MCF 10A (cell line): ENCODE measurements at regions not wholly inside any gene's neighbourhood (a gene's known extent, or its start where the extent isn't known, plus 50 kb on each side); places are given as distances from the start of the nearest gene placed in this dataset.

Experiments
- BruUV-seq: library from RNA; stranded (reverse); fragments of 400-500 nt; replicated peaks from 2 replicates; lab custom pipeline; 2021; lab: Mats Ljungman, UMichigan
- CTCF ChIA-PET: fragments of 300-600 bp; sonication (Branson Sonifier 250); formaldehyde crosslinking; extraction: SDS; loops from one replicate; lab custom pipeline; 2021; ENCODE audit warnings: antibody characterized with exemption, inconsistent platforms; lab: Yijun Ruan, JAX
- POLR2A ChIA-PET: fragments of 300-600, 350-650 bp; sonication (Branson Sonifier 250); formaldehyde crosslinking; extraction: SDS; loops from one replicate; lab custom pipeline; 2020; ENCODE audit warnings: antibody characterized with exemption, inconsistent platforms; lab: Yijun Ruan, JAX
- DNase-seq: peaks from one replicate; pipeline ENCODE4 v3.0.0-alpha.2; 2018; ENCODE audit not compliant: unreplicated experiment
- H3K27ac Mint-ChIP-seq: one replicate; pipeline ENCODE4 v1.8.0; 2022; ENCODE audit warnings: mild to moderate bottlenecking, low read depth, mixed read lengths; ENCODE audit not compliant: unreplicated experiment
- H3K27me3 Mint-ChIP-seq: one replicate; pipeline ENCODE4 v1.8.0; 2022; ENCODE audit warnings: mixed read lengths; ENCODE audit not compliant: insufficient read depth, unreplicated experiment
- H3K36me3 Mint-ChIP-seq: one replicate; pipeline ENCODE4 v1.8.0; 2022; ENCODE audit warnings: mild to moderate bottlenecking, moderate library complexity, mixed read lengths; ENCODE audit not compliant: insufficient read depth, unreplicated experiment
- H3K4me1 Mint-ChIP-seq: one replicate; pipeline ENCODE4 v1.8.0; 2022; ENCODE audit warnings: mixed read lengths; ENCODE audit not compliant: insufficient read depth, unreplicated experiment
- H3K4me3 Mint-ChIP-seq: one replicate; pipeline ENCODE4 v1.8.0; 2022; ENCODE audit warnings: mild to moderate bottlenecking, moderate library complexity, mixed read lengths; ENCODE audit not compliant: unreplicated experiment
- H3K9me3 Mint-ChIP-seq: one replicate; pipeline ENCODE4 v1.8.0; 2022; ENCODE audit warnings: mixed read lengths; ENCODE audit not compliant: unreplicated experiment
- CTCF ChIP-seq: fragments of 200-600 bp; IDR thresholded peaks from one replicate; pipeline ENCODE4 v1.8.0; 2022; ENCODE audit warnings: antibody characterized with exemption, mild to moderate bottlenecking; ENCODE audit not compliant: unreplicated experiment
- intact Hi-C: fragments of 100-400 bp; cut with micrococcal nuclease; formaldehyde crosslinking; loops from 2 replicates; pipeline ENCODE4 v1.14.1; 2022

- no peaks in the 10 kb centered on the region for H3K36me3 Mint-ChIP-seq
- intact Hi-C loops: no loop called here
- DNase-seq: no peak
- no peaks in the 10 kb centered on the region for H3K9me3 Mint-ChIP-seq
- no TSS peak for BruUV-seq
- H3K4me1 Mint-ChIP-seq: no peaks in the 10 kb centered on the region
- ChIA-PET POLR2A (no interaction called here), CTCF (no interaction called here)
- no peak for TF ChIP-seq CTCF
- H3K27me3 Mint-ChIP-seq: peaks cover 9% of the 10 kb centered on the region
- H3K27ac Mint-ChIP-seq: no peak overlapping the region
- H3K4me3 Mint-ChIP-seq: no peak overlapping the region
Observed at GRCh38 chr7:54066643-54067042, 475.5 kb upstream of the VSTM2A start.

- no peak for TF ChIP-seq CTCF
- ChIA-PET CTCF (interaction anchor here (0.5 to 0.9 kb wide), 3 partner anchors 91 to 341 kb away, joined by 4 read pairs; no protein-coding TSS in a partner anchor), POLR2A (no interaction called here)
- Mint-ChIP-seq H3K36me3 (no peaks in the 10 kb centered on the region), H3K27me3 (peaks cover 9% of the 10 kb centered on the region), H3K4me1 (no peaks in the 10 kb centered on the region), H3K9me3 (no peaks in the 10 kb centered on the region), H3K4me3 (no peak overlapping the region), H3K27ac (no peak overlapping the region)
- no TSS peak for BruUV-seq
- DNase-seq: no peak
- intact Hi-C loops: no loop called here
Observed at GRCh38 chr7:54069843-54070242, 472.3 kb upstream of the VSTM2A start.

GRCh38 chr7:54072710-54073109 lies 469.5 kb upstream of the VSTM2A start:
- no peak for TF ChIP-seq CTCF
- CTCF ChIA-PET: interaction anchor here (0.6 kb wide), 1 partner anchor 293 kb away, joined by 3 read pairs; no protein-coding TSS in a partner anchor

GRCh38 chr7:54076616-54077015 lies 465.6 kb upstream of the VSTM2A start:
- no peaks in the 10 kb centered on the region for H3K4me1 Mint-ChIP-seq
- no peaks in the 10 kb centered on the region for H3K27me3 Mint-ChIP-seq
- ChIA-PET CTCF (no interaction called here), POLR2A (no interaction called here)
- DNase-seq: no peak
- H3K36me3 Mint-ChIP-seq: no peaks in the 10 kb centered on the region
- BruUV-seq: no TSS peak
- H3K27ac Mint-ChIP-seq: no peak overlapping the region
- intact Hi-C loops: no loop called here
- H3K4me3 Mint-ChIP-seq: no peak overlapping the region
- TF ChIP-seq CTCF: no peak
- no peaks in the 10 kb centered on the region for H3K9me3 Mint-ChIP-seq

More at GRCh38 chr7:54072710-54073109, 469.5 kb upstream of the VSTM2A start:
- intact Hi-C loops: no loop called here
- BruUV-seq: no TSS peak
- DNase-seq: no peak
- Mint-ChIP-seq H3K9me3 (no peaks in the 10 kb centered on the region), H3K27ac (no peak overlapping the region), H3K27me3 (no peaks in the 10 kb centered on the region), H3K4me3 (no peak overlapping the region), H3K4me1 (no peaks in the 10 kb centered on the region), H3K36me3 (no peaks in the 10 kb centered on the region)
- POLR2A ChIA-PET: interaction anchor here (0.9 kb wide), 1 partner anchor 18 kb away, joined by 3 read pairs; no protein-coding TSS in a partner anchor
